GM21423 (cell line): ENCODE measurements at regions not wholly inside any gene's neighbourhood (a gene's known extent, or its start where the extent isn't known, plus 50 kb on each side); places are given as distances from the start of the nearest gene placed in this dataset.

ENCODE experiments used
- ATAC-seq: cut with Tn5 transposase; IDR thresholded peaks from one replicate; pipeline ENCODE4 v1.9.1; 2021; ENCODE audit warnings: mild to moderate bottlenecking, moderate library complexity; ENCODE audit not compliant: unreplicated experiment

DNA sequence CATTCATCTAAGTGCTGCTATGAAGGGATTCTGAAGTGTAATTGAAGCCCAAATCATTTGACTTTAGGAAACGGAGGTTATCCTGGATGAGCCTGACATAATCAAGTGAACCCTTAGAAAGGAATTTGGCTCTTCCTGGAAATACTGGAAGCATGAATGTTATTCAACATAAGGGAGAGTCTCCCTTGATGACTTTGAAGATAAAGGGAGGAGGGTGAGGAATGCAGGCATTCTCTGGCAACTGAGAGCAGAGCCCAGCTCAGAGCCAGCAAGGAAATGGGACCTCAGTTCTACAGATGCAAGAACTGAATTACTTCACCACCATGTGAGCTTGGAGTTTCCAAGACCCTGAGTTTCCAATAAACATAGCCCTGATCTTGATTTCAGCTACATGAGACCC, 168.2 kb downstream of the DLL1 start:
- no peak for ATAC-seq

DNA sequence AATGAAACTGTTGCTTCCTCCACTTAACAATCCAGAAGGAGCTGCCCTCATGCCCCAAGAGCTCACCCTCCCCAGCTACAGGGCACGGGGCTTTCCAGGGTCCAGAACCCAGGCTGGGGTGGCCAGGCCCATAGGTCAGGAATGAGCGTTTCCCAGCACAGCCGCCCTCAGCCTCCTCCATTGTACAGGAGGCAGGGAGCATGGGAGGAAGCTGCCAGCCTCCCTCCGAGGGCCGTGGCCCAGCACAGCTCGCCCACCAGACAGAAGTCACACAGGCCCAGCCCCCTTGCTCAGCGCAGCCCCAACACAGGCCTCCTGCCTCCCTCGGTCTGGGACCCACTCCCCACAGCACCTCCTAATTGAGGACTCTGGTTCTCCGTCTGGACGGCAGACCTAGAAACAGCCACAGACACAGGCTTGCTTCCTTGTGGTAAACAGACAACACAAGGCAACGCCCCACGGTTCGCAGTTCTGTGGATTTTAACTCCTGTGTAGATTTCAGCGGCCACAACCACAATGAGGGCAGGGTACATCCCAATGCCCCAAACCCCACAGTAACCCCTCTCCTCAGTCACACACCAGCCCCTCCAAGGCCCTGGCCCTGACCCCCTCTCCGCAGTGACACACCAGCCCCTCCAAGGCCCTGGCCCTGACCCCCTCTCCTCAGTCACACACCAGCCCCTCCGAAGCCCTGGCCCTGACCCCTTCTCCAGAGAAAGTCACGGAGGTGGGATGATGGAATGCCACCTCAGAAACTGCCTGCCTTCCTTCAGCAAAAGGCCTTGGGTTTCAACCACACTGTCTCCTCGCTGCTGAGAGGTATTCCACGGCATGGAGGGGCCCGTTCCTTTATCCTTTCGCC, 173.5 kb downstream of the DLL1 start:
- no peak for ATAC-seq

DNA sequence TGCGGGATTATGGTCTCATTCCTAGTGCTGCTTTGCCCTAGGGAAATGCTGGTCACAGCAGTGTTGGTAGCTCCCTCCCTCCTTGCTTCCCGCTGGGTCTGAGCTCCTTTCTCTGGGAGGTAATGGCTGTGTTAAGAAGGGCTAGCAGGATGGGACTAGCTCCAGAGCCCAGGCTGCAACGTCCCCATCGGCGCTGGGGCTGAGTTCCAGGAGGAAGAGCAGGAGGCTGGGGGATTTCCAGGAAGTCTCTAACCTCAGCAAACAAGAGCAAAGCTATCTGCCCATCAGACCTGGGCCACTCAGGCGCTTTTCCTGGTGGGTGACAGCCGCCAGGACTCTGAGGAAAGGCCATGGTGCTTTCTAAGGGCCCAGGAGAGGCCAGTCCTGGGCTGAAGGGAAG, 174.2 kb downstream of the DLL1 start:
- ATAC-seq = no peak

DNA sequence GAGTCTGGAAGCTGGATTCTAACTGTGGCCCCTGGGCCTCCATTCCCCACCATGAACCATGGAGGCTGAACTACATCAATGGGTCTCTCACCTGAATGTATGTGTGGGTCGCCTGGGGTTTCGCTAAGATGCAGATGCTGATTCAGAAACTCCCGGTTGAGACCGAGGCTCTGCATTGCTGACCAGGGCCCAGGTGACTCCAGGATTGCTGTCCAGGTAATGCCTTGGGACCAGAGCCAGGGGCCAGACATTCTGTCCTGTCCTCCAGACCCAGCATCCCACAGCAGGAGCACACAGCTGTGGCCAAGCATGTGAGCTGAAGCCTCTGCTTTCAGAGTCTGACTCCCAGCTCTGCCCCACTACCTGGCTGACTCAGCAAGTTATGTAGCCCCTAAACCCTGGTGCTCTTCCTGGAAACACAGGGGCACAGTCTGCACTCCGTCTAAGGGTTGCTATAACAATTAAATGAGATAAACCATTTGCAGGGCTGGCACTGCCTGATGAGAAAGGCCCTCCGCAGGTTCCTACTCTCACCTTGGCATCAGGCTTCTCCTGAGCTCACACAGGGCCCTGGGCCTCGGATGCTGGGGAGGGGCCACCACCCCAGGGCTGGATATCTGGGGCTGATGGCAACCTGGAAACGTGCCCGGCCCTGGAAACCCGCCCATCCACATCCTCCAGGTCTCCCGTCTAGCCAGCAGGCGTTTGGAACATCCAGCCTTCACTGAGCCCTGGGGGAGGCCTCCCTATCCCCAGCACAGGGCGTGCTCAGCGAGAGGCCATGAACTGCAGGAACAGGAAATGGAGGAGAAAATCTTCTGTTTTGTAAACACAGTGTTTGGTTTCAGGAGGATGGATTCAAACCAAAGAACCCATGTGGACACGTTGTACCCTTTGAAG, 175.7 kb downstream of the DLL1 start:
- ATAC-seq = no peak

DNA sequence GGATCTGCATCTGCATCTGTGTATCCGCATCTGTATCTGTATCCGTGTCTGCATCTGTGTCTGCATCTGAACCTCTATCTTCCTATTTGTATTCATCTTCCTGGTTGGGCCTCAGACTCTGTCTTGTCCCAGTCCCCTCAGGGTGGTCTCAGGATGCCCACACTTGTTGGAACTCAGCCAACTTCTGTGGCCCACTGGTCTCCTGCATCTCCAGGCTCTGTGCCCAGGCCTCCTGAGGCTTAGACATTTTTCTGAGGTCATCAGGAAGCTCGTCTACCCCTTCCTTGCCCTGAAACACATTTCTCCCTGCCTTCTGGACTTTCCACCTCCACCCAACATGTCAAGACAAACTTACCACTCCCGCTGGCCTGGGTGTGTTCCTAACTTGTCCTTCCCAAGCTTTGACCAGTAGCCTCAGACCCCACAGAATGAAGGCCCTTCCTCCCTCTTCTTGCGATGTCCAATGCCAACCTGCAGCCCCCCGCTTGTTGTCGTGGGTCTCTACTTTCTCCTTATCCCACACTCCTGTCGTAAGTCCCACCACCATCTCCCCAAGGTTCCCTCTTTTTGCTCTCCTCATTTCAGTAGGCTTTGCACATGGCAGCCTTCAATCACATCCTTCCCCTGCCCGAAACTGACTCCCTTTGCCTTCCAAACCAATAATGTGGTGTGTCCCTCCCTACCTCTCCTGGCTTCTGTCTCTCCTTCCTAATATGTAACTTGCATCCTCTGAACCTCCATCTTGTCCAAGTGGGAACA, 176.5 kb downstream of the DLL1 start:
- no peak for ATAC-seq

DNA sequence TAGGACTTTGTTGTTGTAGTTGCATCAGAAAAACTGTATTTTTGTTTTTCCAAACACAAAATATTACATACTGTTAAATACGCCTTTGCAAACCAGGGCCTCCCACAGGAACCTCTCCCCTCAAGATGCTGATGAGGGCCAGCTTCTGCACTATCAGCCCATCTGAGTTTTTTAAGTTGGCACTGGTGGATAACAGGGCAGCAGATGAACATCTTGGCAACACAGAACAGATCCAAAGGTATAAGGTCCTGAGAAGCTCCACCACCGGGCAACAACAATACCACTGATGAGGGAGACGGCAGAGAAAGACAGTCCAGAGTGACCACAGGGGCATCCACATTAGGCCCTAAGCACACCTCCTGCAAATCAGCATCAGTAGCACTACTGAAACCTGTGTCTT, 177.7 kb downstream of the DLL1 start:
- no peak for ATAC-seq

DNA sequence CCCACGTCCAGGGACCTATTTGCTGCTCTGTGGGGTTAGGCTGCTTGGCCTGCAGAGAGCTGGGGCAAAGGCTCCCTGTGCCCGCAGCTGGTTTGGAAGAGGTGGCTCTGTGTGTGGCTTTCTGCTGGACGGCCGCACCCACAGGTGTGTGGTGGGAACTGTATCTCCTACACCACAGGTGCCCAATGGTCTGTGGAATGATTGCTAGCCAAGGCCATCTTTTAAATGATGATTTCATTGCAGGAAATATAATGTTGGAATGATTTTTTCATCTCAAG, 178.4 kb downstream of the DLL1 start:
- ATAC-seq = no peak

DNA sequence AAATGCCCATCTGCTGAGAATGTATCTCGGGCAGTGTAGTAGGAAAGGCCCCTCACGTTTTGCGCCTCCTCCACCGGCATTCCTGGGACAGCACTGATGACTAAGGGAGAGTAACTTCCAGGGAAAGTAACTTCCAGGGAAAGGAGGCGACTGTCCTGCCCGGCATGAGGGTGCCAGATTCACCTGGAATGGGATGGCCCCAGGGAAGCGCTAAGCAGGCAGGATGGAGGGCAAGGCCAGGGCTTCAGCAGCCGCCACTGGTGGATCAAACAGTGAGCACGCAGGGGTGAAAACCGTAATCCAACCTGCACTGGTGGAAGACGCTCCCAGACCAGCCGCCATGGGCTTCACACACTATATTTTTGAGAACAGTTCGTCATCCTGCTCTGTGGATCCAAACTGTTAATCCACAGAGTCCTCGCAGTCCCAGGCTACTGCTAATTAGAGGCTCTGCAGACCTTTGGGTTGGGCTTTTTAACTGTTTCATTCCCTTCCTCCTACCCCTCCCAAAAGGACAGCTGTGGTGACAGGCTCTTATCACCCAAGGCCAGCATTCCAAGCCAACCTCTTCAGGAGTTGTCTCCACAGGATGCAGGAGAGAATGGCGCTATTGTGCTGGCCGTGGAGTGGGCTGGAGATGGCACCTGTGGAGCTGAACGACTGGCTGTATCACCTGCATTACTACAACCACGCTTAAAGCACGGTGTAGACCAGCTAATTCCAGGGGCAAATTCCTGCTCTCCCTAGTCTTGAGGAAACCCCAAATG, 178.9 kb downstream of the DLL1 start:
- no peak for ATAC-seq

DNA sequence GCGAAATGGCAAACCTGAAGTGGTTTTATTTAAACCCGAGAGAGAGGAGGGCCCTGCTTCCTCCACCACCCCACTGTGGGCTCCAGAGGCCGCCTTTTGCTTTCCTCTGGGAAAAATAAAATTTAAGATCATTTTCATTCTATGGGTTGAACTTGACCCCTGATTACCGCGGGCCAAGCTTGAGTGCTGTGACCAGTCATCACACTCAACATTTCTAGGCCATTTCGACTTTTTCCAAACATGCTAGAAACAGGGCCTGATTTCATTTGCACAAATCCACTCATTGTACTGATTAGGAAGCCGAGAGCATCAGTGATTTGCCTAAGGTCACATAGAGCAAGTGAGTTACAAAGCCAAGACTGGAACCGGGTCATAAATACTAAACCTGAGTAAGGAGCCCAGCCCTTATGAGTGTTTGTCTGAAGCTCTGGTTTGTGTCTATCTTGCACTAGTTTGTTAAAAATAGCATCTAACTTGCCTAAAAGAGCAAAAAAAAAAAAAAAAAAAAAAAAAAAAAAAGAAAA, 179.7 kb downstream of the DLL1 start:
- ATAC-seq = no peak

DNA sequence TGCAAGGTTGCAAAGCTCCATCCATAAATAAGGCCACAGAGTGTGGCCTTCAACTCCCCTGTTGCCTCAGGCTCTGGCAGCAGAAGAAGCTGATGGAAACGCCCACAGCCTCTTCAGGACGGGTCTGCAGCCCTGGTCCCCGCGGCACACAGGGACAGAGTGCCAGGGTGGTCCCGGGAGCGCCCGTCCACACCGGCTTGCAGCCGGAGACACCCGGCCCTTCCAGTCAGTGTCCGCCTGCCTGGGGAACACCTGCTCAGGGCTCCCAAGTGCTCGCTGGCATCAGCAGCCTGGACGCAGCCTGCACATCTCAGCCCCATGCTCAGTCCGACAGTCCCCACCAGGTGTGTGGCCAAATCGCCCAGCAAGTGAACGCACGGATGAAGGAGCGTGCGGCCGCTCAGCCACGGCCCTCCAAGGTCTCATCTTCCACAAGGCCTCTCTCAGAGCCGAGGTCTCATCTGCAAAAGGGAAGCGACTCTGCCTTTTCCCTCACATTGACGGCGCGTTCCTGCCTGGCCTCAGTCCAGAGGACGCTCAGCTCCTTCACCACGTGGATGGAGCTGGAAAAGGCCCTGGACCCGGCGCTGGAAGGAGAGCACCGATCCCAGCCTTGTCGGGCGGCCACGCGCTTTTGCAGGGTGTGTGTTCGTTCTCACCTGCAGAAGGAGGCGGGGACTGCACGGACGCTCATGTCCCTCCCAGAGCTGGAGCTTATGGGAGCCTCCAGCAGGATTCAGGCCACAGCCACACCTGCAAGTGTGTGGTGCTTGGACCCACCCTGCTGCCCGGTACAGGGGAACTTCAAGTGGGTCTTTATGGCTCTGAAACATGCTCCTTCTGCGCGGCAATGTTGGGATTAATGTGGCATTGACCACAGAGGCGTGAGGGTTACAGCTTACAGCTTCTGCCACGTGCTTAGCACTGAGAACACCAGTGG, 180.4 kb downstream of the DLL1 start:
- no peak for ATAC-seq

DNA sequence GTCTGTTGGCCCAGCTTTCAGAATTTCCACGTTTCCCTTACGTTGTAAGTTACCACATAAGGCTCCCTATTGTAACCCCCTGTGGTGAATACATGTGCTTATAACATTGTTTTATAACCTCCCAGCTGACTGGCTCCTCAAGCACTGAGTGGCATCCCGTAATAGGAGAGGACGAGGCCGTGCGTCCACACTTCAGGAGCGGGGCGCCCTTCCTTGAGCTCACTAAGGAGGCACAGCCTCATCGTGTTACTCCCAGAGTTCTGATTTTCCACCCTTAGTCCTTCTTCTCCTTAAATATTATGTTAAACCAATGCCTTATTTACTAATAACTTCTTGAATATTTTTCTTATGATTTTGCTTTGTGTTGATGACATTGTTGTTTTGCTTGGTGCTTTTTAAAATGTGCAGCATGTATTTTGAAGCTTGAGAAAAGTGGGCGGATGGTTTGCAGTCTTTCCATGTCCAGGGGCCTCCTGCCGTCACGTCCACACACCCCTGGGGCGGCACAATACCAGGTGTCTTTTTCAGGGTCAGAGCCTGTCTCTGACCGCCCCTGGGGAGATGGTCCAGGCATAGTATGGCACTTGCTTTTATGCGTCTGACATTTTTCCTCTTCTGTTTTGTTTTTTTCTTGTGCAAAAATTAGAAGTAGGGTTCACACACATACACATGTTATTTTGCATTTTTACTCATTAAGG, 181.8 kb downstream of the DLL1 start:
- ATAC-seq = no peak

DNA sequence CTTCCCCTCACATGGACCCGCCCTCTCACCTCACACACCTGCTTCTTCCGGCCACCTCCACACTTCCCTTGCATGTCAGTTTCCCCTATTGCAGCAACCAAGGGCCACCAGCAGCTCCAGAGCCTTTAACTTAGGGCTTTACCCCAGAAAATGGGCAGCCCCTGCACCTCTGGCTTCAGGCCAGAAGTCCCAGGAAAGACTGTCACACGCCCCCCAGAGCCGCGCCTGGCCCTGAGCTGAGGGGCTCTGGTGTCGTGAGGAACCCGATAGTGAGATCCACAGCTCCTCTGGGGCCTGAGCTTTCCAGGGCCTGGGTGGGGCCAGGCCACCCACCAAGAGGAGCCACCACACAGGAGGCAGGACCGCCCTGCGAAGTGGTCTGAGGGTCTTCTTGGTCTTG, 182.4 kb downstream of the DLL1 start:
- ATAC-seq = no peak

DNA sequence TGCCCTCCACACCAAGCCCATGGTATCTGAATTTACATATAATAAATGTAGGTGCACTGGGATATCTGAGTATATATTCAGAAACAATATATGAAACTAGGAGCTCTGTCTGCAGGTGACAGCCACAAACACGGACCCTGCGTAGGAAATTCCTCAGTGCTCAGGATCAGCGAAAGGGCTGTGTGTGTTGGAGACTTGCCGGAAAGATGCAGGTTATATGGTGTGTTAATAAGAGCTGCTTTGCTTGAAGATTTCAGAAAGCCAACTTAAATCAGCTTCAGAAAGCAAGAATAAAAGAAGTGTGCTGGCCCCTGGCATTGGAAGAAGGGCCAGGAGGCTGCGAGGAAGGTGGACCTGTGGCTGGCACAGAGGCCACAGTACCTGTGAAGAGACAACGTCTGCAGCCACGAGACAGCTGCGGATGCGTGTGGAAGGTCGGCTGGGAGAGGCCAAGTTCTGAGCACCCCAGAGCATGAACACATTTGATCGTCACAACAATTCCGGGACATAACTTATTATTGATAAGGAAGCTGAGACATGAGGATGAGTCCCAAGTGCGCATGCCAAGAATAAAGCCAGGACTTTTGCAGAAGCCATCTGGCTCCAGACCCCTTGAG, 183.2 kb downstream of the DLL1 start:
- ATAC-seq = no peak

DNA sequence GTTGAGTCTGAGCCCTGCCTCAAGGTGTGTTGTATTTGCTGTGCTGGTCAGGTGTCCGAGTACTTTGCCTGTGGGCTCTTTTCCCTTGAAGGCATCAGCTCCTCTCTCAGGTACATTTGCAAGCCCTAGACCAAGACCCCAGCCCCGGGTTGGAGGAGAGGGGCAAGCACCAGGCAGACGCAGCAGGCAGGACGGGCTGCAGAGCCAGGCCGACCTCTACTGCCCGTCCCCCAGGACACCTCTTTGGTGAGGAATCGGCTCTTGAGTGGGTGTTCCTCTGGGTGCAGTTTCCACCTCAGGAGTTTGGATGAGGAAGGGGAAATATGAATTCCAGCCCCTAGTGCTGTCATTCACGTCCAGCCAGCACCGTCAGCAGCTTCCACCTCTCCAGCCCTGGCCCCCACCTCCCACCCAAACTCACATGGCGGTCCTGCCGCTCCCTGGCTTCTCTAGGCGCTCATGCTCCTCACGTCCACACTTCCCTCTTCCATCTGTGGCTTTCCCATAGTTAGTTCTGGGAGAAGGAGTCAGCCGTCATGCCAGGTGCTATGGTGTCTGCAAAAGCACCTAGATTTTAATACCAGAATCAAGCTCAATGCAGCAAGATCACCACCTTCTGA, 183.9 kb downstream of the DLL1 start:
- ATAC-seq = no peak

DNA sequence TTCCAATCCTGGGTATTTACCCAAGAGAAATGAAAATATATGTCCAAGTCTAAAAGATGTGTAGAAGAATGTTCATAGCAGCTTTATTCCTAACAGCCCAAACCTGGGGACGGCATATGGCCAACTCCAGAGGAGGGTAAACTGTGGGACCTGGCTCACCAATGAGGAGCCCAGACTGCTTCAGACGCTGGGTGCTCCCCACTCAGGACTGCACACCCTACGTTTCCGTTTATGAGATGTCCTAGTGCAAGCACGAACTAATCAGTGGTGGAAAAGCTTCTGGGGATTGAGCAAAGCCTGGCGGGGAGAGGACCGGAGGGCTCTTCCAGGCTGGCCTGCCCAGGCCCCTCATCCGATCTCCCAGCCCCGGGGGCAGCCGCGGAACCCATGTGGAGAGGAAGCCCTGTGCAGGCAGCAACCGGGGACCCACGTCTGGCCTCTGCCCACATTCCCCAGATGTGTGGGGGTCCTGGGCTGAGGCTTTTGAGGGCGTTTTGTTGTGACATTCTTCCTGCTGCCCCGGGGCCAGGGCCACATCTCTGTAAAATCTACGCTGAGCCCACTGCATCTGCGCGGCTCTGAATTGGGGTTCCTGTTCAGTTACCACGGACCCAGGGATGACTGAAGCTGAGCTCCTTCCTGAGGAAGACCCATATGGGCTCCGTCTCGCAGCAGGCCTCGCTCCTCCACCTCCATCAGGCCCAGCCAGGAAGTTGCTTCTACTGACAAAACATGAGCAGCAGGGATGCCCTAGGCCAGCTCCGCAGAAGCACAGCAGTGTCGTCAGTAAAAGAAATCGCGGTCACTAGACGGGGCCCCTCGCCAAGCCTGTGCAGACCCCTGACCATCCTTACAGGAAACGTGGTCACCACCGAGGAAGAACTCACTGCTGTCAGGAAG, 188.0 kb downstream of the DLL1 start:
- ATAC-seq = no peak

DNA sequence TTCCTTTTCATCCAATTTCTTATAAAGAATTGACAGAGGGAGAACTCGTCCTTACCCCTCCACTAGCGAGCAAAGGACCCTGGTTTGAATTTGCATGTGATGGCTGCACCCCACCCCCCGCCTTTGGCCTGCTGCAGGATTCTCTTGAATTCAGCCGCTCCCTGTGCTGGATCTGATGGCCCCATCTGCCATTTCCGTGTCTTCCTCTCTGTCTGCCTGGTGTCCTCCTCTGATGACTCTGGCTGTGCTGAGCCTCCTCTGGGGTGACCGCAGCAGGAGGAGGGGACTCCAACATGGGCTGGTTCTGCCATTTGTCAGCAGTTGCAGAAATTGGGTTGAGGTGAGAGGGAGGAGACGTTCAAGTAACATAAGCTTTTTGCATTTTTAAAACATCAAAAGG, 188.8 kb downstream of the DLL1 start:
- no peak for ATAC-seq
